ENCODE measurements at regions not wholly inside any gene's neighbourhood (a gene's known extent, or its start where the extent isn't known, plus 50 kb on each side); places are given as distances from the start of the nearest gene placed in this dataset.

DNA sequence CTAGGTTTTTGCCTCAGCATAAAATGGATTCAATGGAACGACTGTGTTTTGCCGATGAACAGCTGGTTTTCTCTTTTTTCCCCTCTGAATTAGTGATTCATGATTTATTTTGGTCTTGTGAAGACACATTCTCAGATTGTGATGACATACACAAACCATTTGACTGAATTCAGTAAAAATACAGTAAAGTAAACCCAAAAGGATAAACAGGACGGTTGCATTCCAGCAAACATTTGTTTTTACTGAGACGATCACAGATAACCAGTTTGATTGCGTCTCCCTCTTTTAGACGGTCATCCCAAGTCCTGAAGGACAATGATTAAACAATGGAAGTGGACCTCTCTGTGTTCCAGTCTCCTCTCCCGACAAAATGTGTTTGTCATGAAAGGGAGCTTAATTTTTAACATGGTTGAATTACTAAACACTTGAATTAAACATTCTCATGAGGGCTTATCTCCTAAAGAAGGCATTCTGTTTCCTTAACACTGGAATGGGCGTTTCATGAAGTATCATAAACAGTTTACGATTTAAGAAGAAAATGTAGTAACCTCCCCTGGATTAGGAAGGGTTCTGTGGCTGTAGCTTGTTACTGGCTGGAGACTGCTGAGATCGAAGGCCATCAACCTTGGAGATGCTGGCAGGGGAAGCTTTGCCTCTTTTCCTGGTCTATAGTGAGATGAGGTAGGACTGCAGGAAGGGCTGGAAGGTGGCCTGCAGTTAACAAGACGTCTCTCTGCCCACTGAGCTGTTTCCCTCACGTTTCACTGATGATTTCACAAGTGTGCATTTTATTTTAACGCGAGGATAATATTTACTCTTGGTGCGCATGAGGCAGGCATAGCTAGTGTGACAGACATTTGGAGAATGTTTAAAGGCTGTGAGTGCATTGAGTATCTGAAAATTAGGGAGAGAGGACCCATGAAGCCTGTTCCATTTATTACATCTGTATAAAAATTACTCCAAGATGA, 457.9 kb downstream of the FGF9 start:
- Mint-ChIP-seq H3K4me1 (peaks cover 22% of the 10 kb centered on the region), H3K27ac (no peak overlapping the region)
- no peak for ATAC-seq (replicated peaks)

GRCh38 chr13:22130254-22130653, 459.4 kb downstream of the FGF9 start:
- H3K9me3 Mint-ChIP-seq, result no peaks in the 10 kb centered on the region
- H3K4me3 Mint-ChIP-seq, result no peak overlapping the region
- no peak overlapping the region for H3K27ac Mint-ChIP-seq
- no peaks in the 10 kb centered on the region for H3K27me3 Mint-ChIP-seq
- no peak for ATAC-seq (replicated peaks)
- peaks cover 22% of the 10 kb centered on the region for H3K4me1 Mint-ChIP-seq
- no peaks in the 10 kb centered on the region for H3K36me3 Mint-ChIP-seq (ENCODE audit: low read depth)

More for the DNA sequence above, 457.9 kb downstream of the FGF9 start:
- no peaks in the 10 kb centered on the region for H3K9me3 Mint-ChIP-seq
- no peak overlapping the region for H3K4me3 Mint-ChIP-seq
- H3K27me3 Mint-ChIP-seq, result no peaks in the 10 kb centered on the region
- H3K36me3 Mint-ChIP-seq (ENCODE audit: low read depth), result no peaks in the 10 kb centered on the region

- no peak for ATAC-seq (replicated peaks)
- Mint-ChIP-seq H3K27me3 (no peaks in the 10 kb centered on the region), H3K27ac (no peak overlapping the region), H3K36me3 (ENCODE audit: low read depth) (no peaks in the 10 kb centered on the region), H3K9me3 (no peaks in the 10 kb centered on the region), H3K4me3 (no peak overlapping the region), H3K4me1 (peaks cover 19% of the 10 kb centered on the region)
These were observed 463.4 kb downstream of the FGF9 start for GRCh38 chr13:22134261-22134660.

- no peaks in the 10 kb centered on the region for H3K9me3 Mint-ChIP-seq
- H3K36me3 Mint-ChIP-seq (ENCODE audit: low read depth), result no peaks in the 10 kb centered on the region
- no peak overlapping the region for H3K27ac Mint-ChIP-seq
- ATAC-seq (replicated peaks), result no peak
- H3K4me1 Mint-ChIP-seq, result peaks cover 21% of the 10 kb centered on the region
- no peak overlapping the region for H3K4me3 Mint-ChIP-seq
- H3K27me3 Mint-ChIP-seq, result no peaks in the 10 kb centered on the region
These were observed 464.6 kb downstream of the FGF9 start for GRCh38 chr13:22135446-22135845.

DNA sequence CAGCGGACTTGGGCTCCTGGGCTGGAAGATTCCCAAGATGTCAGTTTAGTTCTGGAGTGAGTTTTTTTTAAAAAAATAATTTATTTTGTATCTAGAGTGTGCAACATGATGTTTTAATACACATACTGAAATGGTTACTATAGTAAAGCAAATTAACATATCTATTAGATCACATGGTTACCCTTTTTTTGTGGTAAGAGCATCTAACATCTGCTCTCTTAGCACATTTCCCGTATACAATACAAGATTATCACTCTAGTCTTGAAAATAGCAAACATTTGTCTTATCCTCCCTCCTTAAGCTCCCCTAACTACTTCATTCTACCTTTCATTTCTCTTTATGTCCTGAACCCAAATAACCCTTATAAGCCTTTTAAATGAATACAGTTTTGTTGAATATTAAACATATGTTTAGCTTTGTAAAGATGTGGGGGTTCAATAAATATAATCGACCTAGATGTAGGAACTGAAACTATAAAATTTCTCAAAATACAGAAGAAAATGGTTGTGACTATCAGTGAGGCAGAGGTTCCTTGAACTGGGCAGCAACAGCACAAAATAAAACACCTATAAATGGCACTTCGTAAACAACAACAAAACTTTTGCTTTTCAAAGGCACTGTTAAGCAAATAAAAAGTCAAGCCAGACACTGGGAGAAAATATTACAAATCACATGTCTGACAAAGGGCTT, 466.6 kb downstream of the FGF9 start:
- H3K27ac Mint-ChIP-seq, result no peak overlapping the region
- no peak for ATAC-seq (replicated peaks)
- H3K27me3 Mint-ChIP-seq, result no peaks in the 10 kb centered on the region
- H3K4me3 Mint-ChIP-seq, result no peak overlapping the region
- H3K36me3 Mint-ChIP-seq (ENCODE audit: low read depth), result no peaks in the 10 kb centered on the region
- no peaks in the 10 kb centered on the region for H3K9me3 Mint-ChIP-seq
- H3K4me1 Mint-ChIP-seq, result peaks cover 26% of the 10 kb centered on the region

DNA sequence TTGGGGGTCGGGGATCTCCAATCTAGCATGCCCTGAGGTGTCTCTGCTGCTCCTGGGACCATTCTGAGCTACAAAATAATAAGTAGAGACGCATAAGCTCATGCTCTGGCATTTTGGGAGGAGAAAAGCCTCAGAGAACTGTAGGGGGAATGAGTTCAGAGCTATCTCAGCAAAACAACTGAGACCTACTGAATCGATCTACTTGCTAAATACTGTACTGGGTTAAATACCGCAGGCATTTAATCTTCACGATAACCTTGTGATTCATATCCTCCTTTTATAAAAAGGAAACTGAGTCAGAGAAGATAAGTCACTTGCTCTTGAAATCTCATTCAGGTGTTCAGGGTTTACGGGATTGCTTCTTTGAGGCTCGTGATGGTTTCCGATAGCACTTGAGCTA, 468.1 kb downstream of the FGF9 start:
- no peaks in the 10 kb centered on the region for H3K27me3 Mint-ChIP-seq
- H3K4me3 Mint-ChIP-seq, result peak overlapping the region; percentile 19
- peaks cover 28% of the 10 kb centered on the region for H3K4me1 Mint-ChIP-seq
- no peaks in the 10 kb centered on the region for H3K9me3 Mint-ChIP-seq
- ATAC-seq (replicated peaks), result peak; percentile 74
- peak overlapping the region; percentile 41 for H3K27ac Mint-ChIP-seq
- no peaks in the 10 kb centered on the region for H3K36me3 Mint-ChIP-seq (ENCODE audit: low read depth)

DNA sequence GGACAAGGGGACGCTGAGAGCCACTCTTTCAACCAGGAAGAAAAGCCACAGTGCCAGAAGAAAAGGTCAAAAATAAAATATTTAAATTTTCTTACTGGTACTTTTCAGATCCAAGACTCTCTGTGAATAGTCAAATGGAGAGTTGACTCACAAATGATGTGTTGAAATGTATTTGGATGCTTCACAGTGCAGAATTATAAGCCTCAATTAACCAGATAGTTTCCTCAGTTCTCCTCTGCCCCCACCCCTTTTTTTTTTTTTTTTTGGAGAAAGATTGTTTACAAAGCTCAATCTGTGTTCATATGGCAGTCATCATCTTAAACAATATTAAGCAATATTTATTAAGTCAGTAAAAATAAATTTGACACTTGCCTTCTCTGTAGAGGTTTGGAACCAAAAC, 470.8 kb downstream of the FGF9 start:
- Mint-ChIP-seq H3K4me1 (peaks cover 17% of the 10 kb centered on the region), H3K36me3 (ENCODE audit: low read depth) (no peaks in the 10 kb centered on the region), H3K9me3 (no peaks in the 10 kb centered on the region), H3K4me3 (no peak overlapping the region), H3K27ac (peak overlapping the region; percentile 0), H3K27me3 (no peaks in the 10 kb centered on the region)
- ATAC-seq (replicated peaks), result peak; percentile 59

GRCh38 chr13:22143671-22144070, 472.8 kb downstream of the FGF9 start:
- Mint-ChIP-seq H3K27me3 (no peaks in the 10 kb centered on the region), H3K9me3 (peaks cover 6% of the 10 kb centered on the region), H3K36me3 (ENCODE audit: low read depth) (no peaks in the 10 kb centered on the region), H3K4me1 (peaks cover 11% of the 10 kb centered on the region), H3K27ac (no peak overlapping the region), H3K4me3 (no peak overlapping the region)
- ATAC-seq (replicated peaks), result peak; percentile 72

DNA sequence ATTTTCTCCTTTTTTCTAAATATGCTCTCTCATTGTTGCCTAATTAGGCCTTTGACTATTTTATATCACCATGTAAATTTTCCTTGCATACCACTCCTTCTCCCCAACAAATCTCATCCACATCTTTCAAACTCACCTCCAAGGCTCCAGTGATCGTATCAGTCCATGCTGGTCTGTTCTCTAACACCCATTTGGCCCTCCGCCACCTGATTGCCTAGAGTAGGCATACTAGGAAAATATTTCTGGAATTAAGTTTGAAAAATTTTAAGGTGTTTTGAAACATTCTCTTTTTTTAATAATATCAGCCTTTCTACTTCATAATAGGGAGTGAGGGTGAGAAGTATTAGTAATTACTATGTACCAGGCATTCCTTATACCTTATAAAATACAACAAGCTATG, 473.9 kb downstream of the FGF9 start:
- no peaks in the 10 kb centered on the region for H3K36me3 Mint-ChIP-seq (ENCODE audit: low read depth)
- no peaks in the 10 kb centered on the region for H3K27me3 Mint-ChIP-seq
- no peak for ATAC-seq (replicated peaks)
- no peak overlapping the region for H3K4me3 Mint-ChIP-seq
- peaks cover 9% of the 10 kb centered on the region for H3K4me1 Mint-ChIP-seq
- peaks cover 7% of the 10 kb centered on the region for H3K9me3 Mint-ChIP-seq
- H3K27ac Mint-ChIP-seq, result no peak overlapping the region

- Mint-ChIP-seq H3K4me1 (no peaks in the 10 kb centered on the region), H3K9me3 (peaks cover 7% of the 10 kb centered on the region), H3K27ac (no peak overlapping the region), H3K4me3 (no peak overlapping the region), H3K27me3 (no peaks in the 10 kb centered on the region), H3K36me3 (ENCODE audit: low read depth) (no peaks in the 10 kb centered on the region)
- no peak for ATAC-seq (replicated peaks)
These were observed 477.3 kb downstream of the FGF9 start for GRCh38 chr13:22148187-22148586.

GRCh38 chr13:22152751-22153150, 481.9 kb downstream of the FGF9 start:
- Mint-ChIP-seq H3K27me3 (no peaks in the 10 kb centered on the region), H3K4me1 (no peaks in the 10 kb centered on the region), H3K9me3 (peaks cover 7% of the 10 kb centered on the region), H3K36me3 (ENCODE audit: low read depth) (no peaks in the 10 kb centered on the region), H3K27ac (no peak overlapping the region), H3K4me3 (no peak overlapping the region)
- no peak for ATAC-seq (replicated peaks)

GRCh38 chr13:22154041-22154440, 483.2 kb downstream of the FGF9 start:
- no peak overlapping the region for H3K27ac Mint-ChIP-seq

DNA sequence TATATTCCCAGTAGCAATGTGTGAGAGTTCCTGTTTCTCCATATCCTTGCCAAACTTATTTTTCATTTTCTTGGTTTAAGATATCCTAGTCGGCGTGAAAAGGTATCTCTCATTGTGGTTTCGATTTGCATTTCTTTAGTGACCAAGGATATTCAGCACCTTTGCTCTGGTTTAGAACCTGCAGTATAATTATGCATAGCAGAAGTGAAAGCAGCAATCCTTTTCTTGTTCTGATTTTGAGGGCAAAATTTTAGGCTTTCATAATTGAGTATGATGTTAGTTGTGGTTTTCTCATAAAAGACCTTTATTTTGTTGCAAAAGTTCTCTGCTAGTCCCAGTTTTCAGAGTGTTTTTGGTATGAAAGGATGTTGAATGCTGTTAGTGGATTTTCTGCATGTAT, 491.0 kb downstream of the FGF9 start:
- Mint-ChIP-seq H3K4me1 (peaks cover 30% of the 10 kb centered on the region), H3K4me3 (peak overlapping the region; percentile 69)

More at GRCh38 chr13:22154041-22154440, 483.2 kb downstream of the FGF9 start:
- no peaks in the 10 kb centered on the region for H3K36me3 Mint-ChIP-seq (ENCODE audit: low read depth)
- no peak for ATAC-seq (replicated peaks)
- H3K9me3 Mint-ChIP-seq, result peaks cover 3% of the 10 kb centered on the region
- no peaks in the 10 kb centered on the region for H3K4me1 Mint-ChIP-seq
- H3K27me3 Mint-ChIP-seq, result no peaks in the 10 kb centered on the region
- H3K4me3 Mint-ChIP-seq, result no peak overlapping the region

GRCh38 chr13:22162889-22163288, 492.0 kb downstream of the FGF9 start:
- Mint-ChIP-seq H3K4me1 (peaks cover 30% of the 10 kb centered on the region), H3K9me3 (no peaks in the 10 kb centered on the region), H3K36me3 (ENCODE audit: low read depth) (no peaks in the 10 kb centered on the region), H3K27ac (peak overlapping the region; percentile 68), H3K4me3 (peak overlapping the region; percentile 69), H3K27me3 (no peaks in the 10 kb centered on the region)
- ATAC-seq (replicated peaks), result peak; percentile 73

More for the DNA sequence above, 491.0 kb downstream of the FGF9 start:
- no peaks in the 10 kb centered on the region for H3K27me3 Mint-ChIP-seq
- ATAC-seq (replicated peaks), result peak; percentile 80
- H3K36me3 Mint-ChIP-seq (ENCODE audit: low read depth), result no peaks in the 10 kb centered on the region
- H3K27ac Mint-ChIP-seq, result no peak overlapping the region
- H3K9me3 Mint-ChIP-seq, result peaks cover 3% of the 10 kb centered on the region
